ENCODE measurements at regions not wholly inside any gene's neighbourhood (a gene's known extent, or its start where the extent isn't known, plus 50 kb on each side); places are given as distances from the start of the nearest gene placed in this dataset.

- intact Hi-C loops (cut with DNase I; ENCODE audit: low total_unique reads) = no loop called here
These were observed 62.2 kb upstream of the PCED1B start for GRCh38 chr12:47017041-47017713.

GRCh38 chr12:47017901-47018475, 61.4 kb upstream of the PCED1B start:
- peaks cover 0 to 5% (median 0%) of the 10 kb centered on the region in 4 donors for H3K4me1 ChIP-seq
- intact Hi-C loops (cut with DNase I; ENCODE audit: low total_unique reads) = no loop called here
- H3K36me3 ChIP-seq = no peaks in the 10 kb centered on the region
- H3K27me3 ChIP-seq = no peaks in the 10 kb centered on the region
- H3K4me3 ChIP-seq = no peak overlapping the region
- no peak for TF ChIP-seq CTCF (IDR thresholded peaks at IDR 0.05)
- no peak for DNase-seq
- no peaks in the 10 kb centered on the region for H3K9me3 ChIP-seq
- no peak overlapping the region for H3K27ac ChIP-seq

More at GRCh38 chr12:47017041-47017713, 62.2 kb upstream of the PCED1B start:
- no peak overlapping the region for H3K27ac ChIP-seq
- TF ChIP-seq CTCF (IDR thresholded peaks at IDR 0.05) = no peak
- no peaks in the 10 kb centered on the region for H3K36me3 ChIP-seq
- no peaks in the 10 kb centered on the region for H3K27me3 ChIP-seq
- no peak for DNase-seq
- H3K9me3 ChIP-seq = no peaks in the 10 kb centered on the region
- no peaks in the 10 kb centered on the region for H3K4me1 ChIP-seq
- no peak overlapping the region for H3K4me3 ChIP-seq

GRCh38 chr12:47020211-47020821, 59.1 kb upstream of the PCED1B start:
- Histone ChIP-seq H3K36me3 (no peaks in the 10 kb centered on the region), H3K4me1 (peaks cover 0 to 5% (median 0%) of the 10 kb centered on the region in 4 donors), H3K4me3 (no peak overlapping the region), H3K9me3 (no peaks in the 10 kb centered on the region), H3K27ac (no peak overlapping the region), H3K27me3 (no peaks in the 10 kb centered on the region)
- intact Hi-C loops (cut with DNase I; ENCODE audit: low total_unique reads) = no loop called here
- no peak for DNase-seq
- no peak for TF ChIP-seq CTCF (IDR thresholded peaks at IDR 0.05)

- intact Hi-C loops (cut with DNase I; ENCODE audit: low total_unique reads) = no loop called here
These were observed 58.1 kb upstream of the PCED1B start for GRCh38 chr12:47021298-47021697.

DNA sequence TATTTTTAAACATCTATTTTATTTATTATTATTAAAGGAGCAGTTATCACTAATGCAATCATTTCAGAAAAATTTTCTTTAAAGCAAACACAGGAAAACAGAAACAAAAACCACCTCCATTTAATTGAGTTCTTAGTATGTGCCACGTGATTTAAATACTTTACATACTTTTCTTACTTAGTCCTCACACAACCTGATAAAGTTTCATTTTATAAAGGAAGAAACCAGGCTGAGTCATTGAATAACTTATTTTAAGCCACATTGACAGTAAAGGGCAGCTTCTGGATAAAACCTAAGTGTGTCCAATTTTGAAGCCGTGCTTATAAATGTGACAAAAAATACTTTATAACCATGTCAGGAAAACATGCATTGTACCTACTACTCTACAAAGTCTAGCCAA, 57.1 kb upstream of the PCED1B start:
- no peak overlapping the region for H3K4me3 ChIP-seq
- peaks cover 0 to 5% (median 0%) of the 10 kb centered on the region in 4 donors for H3K4me1 ChIP-seq
- intact Hi-C loops (cut with DNase I; ENCODE audit: low total_unique reads) = no loop called here
- no peaks in the 10 kb centered on the region for H3K36me3 ChIP-seq
- no peaks in the 10 kb centered on the region for H3K27me3 ChIP-seq
- TF ChIP-seq CTCF (IDR thresholded peaks at IDR 0.05) = no peak
- no peak for DNase-seq
- no peak overlapping the region for H3K27ac ChIP-seq
- no peaks in the 10 kb centered on the region for H3K9me3 ChIP-seq

More at GRCh38 chr12:47021298-47021697, 58.1 kb upstream of the PCED1B start:
- Histone ChIP-seq H3K27ac (no peak overlapping the region), H3K27me3 (no peaks in the 10 kb centered on the region), H3K4me1 (peaks cover 0 to 5% (median 0%) of the 10 kb centered on the region in 4 donors), H3K4me3 (no peak overlapping the region), H3K36me3 (no peaks in the 10 kb centered on the region), H3K9me3 (no peaks in the 10 kb centered on the region)
- no peak for DNase-seq
- peak; percentile 56 to 72 for TF ChIP-seq CTCF (IDR thresholded peaks at IDR 0.05)
